ENCODE measurements at regions not wholly inside any gene's neighbourhood (a gene's known extent, or its start where the extent isn't known, plus 50 kb on each side); places are given as distances from the start of the nearest gene placed in this dataset.

DNA sequence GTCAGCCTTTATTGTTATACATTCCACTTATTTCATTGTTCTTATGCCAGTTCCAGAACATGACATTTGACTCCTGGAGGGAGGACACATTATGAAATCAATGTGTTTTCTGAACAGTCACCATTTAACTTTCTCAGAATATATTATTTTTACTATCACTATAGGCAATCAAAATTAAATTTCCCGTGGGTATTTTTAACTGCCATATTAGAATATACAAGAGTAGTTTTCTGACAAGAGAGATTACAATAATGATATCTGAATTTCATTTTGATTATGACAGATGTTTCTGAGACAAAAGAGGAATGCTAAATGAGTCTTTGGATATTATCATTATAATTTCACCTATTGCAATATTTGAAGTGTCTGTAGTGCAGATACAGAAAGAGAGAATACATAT is 64.4 kb upstream of the FSIP2 start:
- WGBS (ENCODE audit: low lambda C conversion rate): 59% methylated on average over 1 of the region's 1 CpG
- no peaks in the 10 kb centered on the region for H3F3A ChIP-seq (replicated peaks; ENCODE audit: insufficient read depth)
- H3K4me3 ChIP-seq (ENCODE audit: low read depth in 2 of 2, low read length in 1 of 2): no peak overlapping the region

More for the DNA sequence above, 64.4 kb upstream of the FSIP2 start:
- H3K27ac ChIP-seq (ENCODE audit: low read depth in 2 of 2, low read length in 1 of 2): no peak overlapping the region
- H3K27me3 ChIP-seq (ENCODE audit: insufficient read depth): no peaks in the 10 kb centered on the region
- no peaks in the 10 kb centered on the region for H3K36me3 ChIP-seq (replicated peaks in 1 of 2; ENCODE audit: control insufficient read depth in 1 of 2, insufficient read depth in 2 of 2, low read length in 1 of 2)
- POLR2A ChIA-PET: no interaction called here
- CTCF ChIA-PET: no interaction called here
- H3K9ac ChIP-seq: no peak overlapping the region
- no peak overlapping the region for H3K4me2 ChIP-seq
- no peaks in the 10 kb centered on the region for H3K9me2 ChIP-seq
- no peaks in the 10 kb centered on the region for H3K79me2 ChIP-seq (ENCODE audit: insufficient read depth)
- H2AFZ ChIP-seq (ENCODE audit: low read depth): no peak overlapping the region
- H4K20me1 ChIP-seq (ENCODE audit: insufficient read depth): no peaks in the 10 kb centered on the region
- H3K4me1 ChIP-seq (ENCODE audit: control insufficient read depth in 1 of 2, insufficient read depth in 2 of 2, low read depth in 1 of 2, low read length in 1 of 2): no peaks in the 10 kb centered on the region
- no peak for DNase-seq
- TF ChIP-seq JUND (IDR thresholded peaks at IDR 0.05): no peak
- no peak for TF ChIP-seq YY1 (IDR thresholded peaks at IDR 0.05; ENCODE audit: low read depth)
- no peak for TF ChIP-seq FOXM1 (IDR thresholded peaks at IDR 0.05; ENCODE audit: low read depth)
- no peak for TF ChIP-seq GABPA (IDR thresholded peaks at IDR 0.05; ENCODE audit: low read depth)
- TF ChIP-seq GATA2 (CRISPR knock-in tag; IDR thresholded peaks at IDR 0.05): no peak
- TF ChIP-seq FOSL2 (IDR thresholded peaks at IDR 0.05; ENCODE audit: borderline replicate concordance, low read depth): no peak
- TF ChIP-seq, protein P1, sequence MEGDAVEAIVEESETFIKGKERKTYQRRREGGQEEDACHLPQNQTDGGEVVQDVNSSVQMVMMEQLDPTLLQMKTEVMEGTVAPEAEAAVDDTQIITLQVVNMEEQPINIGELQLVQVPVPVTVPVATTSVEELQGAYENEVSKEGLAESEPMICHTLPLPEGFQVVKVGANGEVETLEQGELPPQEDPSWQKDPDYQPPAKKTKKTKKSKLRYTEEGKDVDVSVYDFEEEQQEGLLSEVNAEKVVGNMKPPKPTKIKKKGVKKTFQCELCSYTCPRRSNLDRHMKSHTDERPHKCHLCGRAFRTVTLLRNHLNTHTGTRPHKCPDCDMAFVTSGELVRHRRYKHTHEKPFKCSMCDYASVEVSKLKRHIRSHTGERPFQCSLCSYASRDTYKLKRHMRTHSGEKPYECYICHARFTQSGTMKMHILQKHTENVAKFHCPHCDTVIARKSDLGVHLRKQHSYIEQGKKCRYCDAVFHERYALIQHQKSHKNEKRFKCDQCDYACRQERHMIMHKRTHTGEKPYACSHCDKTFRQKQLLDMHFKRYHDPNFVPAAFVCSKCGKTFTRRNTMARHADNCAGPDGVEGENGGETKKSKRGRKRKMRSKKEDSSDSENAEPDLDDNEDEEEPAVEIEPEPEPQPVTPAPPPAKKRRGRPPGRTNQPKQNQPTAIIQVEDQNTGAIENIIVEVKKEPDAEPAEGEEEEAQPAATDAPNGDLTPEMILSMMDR (IDR thresholded peaks at IDR 0.05): no peak
- no peak for TF ChIP-seq ZBTB33 (IDR thresholded peaks at IDR 0.05; ENCODE audit: borderline replicate concordance, low read depth)
- no peak for TF ChIP-seq RFX5 (IDR thresholded peaks at IDR 0.05; ENCODE audit: low read length)
- no peak for TF ChIP-seq RAD21 (IDR thresholded peaks at IDR 0.05; ENCODE audit: low read length)
- no peak for TF ChIP-seq TEAD4 (IDR thresholded peaks at IDR 0.05; ENCODE audit: borderline replicate concordance, insufficient read depth)
- no peak for TF ChIP-seq MXI1 (IDR thresholded peaks at IDR 0.05; ENCODE audit: low read depth, low read length)
- no peak for TF ChIP-seq ELF1 (IDR thresholded peaks at IDR 0.05)
- TF ChIP-seq CHD2 (IDR thresholded peaks at IDR 0.05; ENCODE audit: low read length, partially characterized antibody): no peak
- TF ChIP-seq NFIC (IDR thresholded peaks at IDR 0.05; ENCODE audit: borderline replicate concordance): no peak
- TF ChIP-seq, protein P2, sequence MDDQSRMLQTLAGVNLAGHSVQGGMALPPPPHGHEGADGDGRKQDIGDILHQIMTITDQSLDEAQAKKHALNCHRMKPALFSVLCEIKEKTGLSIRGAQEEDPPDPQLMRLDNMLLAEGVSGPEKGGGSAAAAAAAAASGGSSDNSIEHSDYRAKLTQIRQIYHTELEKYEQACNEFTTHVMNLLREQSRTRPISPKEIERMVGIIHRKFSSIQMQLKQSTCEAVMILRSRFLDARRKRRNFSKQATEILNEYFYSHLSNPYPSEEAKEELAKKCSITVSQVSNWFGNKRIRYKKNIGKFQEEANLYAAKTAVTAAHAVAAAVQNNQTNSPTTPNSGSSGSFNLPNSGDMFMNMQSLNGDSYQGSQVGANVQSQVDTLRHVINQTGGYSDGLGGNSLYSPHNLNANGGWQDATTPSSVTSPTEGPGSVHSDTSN (IDR thresholded peaks at IDR 0.05): no peak
- H3K9me3 ChIP-seq: no peaks in the 10 kb centered on the region
